ENCODE measurements at regions not wholly inside any gene's neighbourhood (a gene's known extent, or its start where the extent isn't known, plus 50 kb on each side); places are given as distances from the start of the nearest gene placed in this dataset.

- TF ChIP-seq CTCF (conservative IDR thresholded peaks at IDR 0.05) (no peak), ZFX (IDR thresholded peaks at IDR 0.05) (no peak)
Observed at GRCh38 chr2:149702571-149702970, 115.0 kb upstream of the MMADHC start.

All from C4-2B (cell line).